A673 (cell line): ENCODE measurements at regions not wholly inside any gene's neighbourhood (a gene's known extent, or its start where the extent isn't known, plus 50 kb on each side); places are given as distances from the start of the nearest gene placed in this dataset.
A peak's percentile ranks its signal among the peaks of the same experiment; 100 is the strongest.

Source experiments
- EZH2 ChIP-seq: fragments of 200-600 bp; sonication (generic); IDR thresholded peaks from 2 replicates; pipeline ENCODE4 v1.6.1; 2017; ENCODE audit warnings: borderline replicate concordance, low read depth, mild to moderate bottlenecking, mixed read lengths, antibody characterized with exemption, low read length; ENCODE audit not compliant: poor library complexity, severe bottlenecking
- TF ChIP-seq, protein P1 (sequence below): fragments of 300-800, 200-600 bp; sonication (generic); conservative IDR thresholded peaks from 2 replicates; pipeline ENCODE4 v1.5.1; 2017; ENCODE audit warnings: low read depth, mild to moderate bottlenecking, antibody characterized with exemption, low read length, moderate library complexity, mixed read lengths

GRCh38 chr18:59070181-59070912 is 69.3 kb upstream of the SEC11C start:
- TF ChIP-seq, protein P1, sequence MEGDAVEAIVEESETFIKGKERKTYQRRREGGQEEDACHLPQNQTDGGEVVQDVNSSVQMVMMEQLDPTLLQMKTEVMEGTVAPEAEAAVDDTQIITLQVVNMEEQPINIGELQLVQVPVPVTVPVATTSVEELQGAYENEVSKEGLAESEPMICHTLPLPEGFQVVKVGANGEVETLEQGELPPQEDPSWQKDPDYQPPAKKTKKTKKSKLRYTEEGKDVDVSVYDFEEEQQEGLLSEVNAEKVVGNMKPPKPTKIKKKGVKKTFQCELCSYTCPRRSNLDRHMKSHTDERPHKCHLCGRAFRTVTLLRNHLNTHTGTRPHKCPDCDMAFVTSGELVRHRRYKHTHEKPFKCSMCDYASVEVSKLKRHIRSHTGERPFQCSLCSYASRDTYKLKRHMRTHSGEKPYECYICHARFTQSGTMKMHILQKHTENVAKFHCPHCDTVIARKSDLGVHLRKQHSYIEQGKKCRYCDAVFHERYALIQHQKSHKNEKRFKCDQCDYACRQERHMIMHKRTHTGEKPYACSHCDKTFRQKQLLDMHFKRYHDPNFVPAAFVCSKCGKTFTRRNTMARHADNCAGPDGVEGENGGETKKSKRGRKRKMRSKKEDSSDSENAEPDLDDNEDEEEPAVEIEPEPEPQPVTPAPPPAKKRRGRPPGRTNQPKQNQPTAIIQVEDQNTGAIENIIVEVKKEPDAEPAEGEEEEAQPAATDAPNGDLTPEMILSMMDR = peak; percentile 96
- TF ChIP-seq EZH2 = no peak
